ENCODE measurements at regions not wholly inside any gene's neighbourhood (a gene's known extent, or its start where the extent isn't known, plus 50 kb on each side); places are given as distances from the start of the nearest gene placed in this dataset.

GRCh38 chr3:20808864-20809263 is 622.9 kb upstream of the SGO1 start:
- H3K9me3 ChIP-seq (ENCODE audit: control insufficient read depth, insufficient read depth, low read depth, low read length), result no peaks in the 10 kb centered on the region
- no peak overlapping the region for H3K4me3 ChIP-seq (ENCODE audit: low read depth, low read length)
- no peaks in the 10 kb centered on the region for H3K4me1 ChIP-seq (ENCODE audit: control insufficient read depth, insufficient read depth, low read length)
- H3K27ac ChIP-seq (ENCODE audit: extremely low read depth, low read depth, low read length), result no peak overlapping the region
- ChIA-PET POLR2A (no interaction called here), CTCF (no interaction called here)
- no peak for TF ChIP-seq ZNF514 (tag by site-specific recombination; IDR thresholded peaks at IDR 0.05)
- TF ChIP-seq ZNF169 (tag by site-specific recombination; IDR thresholded peaks at IDR 0.05), result no peak
- no peak for TF ChIP-seq ZFP41 (tag by site-specific recombination; IDR thresholded peaks at IDR 0.05; ENCODE audit: borderline replicate concordance)
- TF ChIP-seq GFI1B (tag by site-specific recombination; IDR thresholded peaks at IDR 0.05), result no peak
- TF ChIP-seq ZNF561 (tag by site-specific recombination; IDR thresholded peaks at IDR 0.05; ENCODE audit: borderline replicate concordance), result no peak
- no peaks in the 10 kb centered on the region for H3K36me3 ChIP-seq (ENCODE audit: control insufficient read depth in 2 of 2, insufficient read depth in 1 of 2, low read length in 2 of 2)

GRCh38 chr3:20798666-20799065 is 612.7 kb upstream of the SGO1 start:
- Histone ChIP-seq H3K9me3 (ENCODE audit: control insufficient read depth, insufficient read depth, low read depth, low read length) (no peaks in the 10 kb centered on the region), H3K36me3 (ENCODE audit: control insufficient read depth in 2 of 2, insufficient read depth in 1 of 2, low read length in 2 of 2) (no peaks in the 10 kb centered on the region), H3K4me1 (ENCODE audit: control insufficient read depth, insufficient read depth, low read length) (no peaks in the 10 kb centered on the region), H3K27ac (ENCODE audit: extremely low read depth, low read depth, low read length) (no peak overlapping the region), H3K4me3 (ENCODE audit: low read depth, low read length) (no peak overlapping the region)
- ChIA-PET POLR2A (no interaction called here), CTCF (no interaction called here)
- no peak for TF ChIP-seq KLF17 (tag by site-specific recombination; IDR thresholded peaks at IDR 0.05)
- no peak for TF ChIP-seq KLF1 (tag by site-specific recombination; IDR thresholded peaks at IDR 0.05)
- no peak for TF ChIP-seq ZNF704 (tag by site-specific recombination; IDR thresholded peaks at IDR 0.05)
- TF ChIP-seq ZIC2 (tag by site-specific recombination; IDR thresholded peaks at IDR 0.05), result no peak
- TF ChIP-seq GLI4 (tag by site-specific recombination; IDR thresholded peaks at IDR 0.05), result no peak
- TF ChIP-seq ZNF155 (tag by site-specific recombination; IDR thresholded peaks at IDR 0.05), result no peak
- TF ChIP-seq ZNF792 (tag by site-specific recombination; IDR thresholded peaks at IDR 0.05), result no peak

- no peak overlapping the region for H3K27ac ChIP-seq (ENCODE audit: extremely low read depth, low read depth, low read length)
- no peaks in the 10 kb centered on the region for H3K36me3 ChIP-seq (ENCODE audit: control insufficient read depth in 2 of 2, insufficient read depth in 1 of 2, low read length in 2 of 2)
- ChIA-PET POLR2A (no interaction called here), CTCF (no interaction called here)
- TF ChIP-seq ZNF624 (tag by site-specific recombination; IDR thresholded peaks at IDR 0.05) (no peak), IKZF3 (tag by site-specific recombination; IDR thresholded peaks at IDR 0.05) (no peak), PATZ1 (tag by site-specific recombination; IDR thresholded peaks at IDR 0.05) (no peak), ZNF211 (tag by site-specific recombination; IDR thresholded peaks at IDR 0.05; ENCODE audit: low read depth) (no peak), ZNF114 (tag by site-specific recombination; IDR thresholded peaks at IDR 0.05) (no peak), REST (tag by site-specific recombination; IDR thresholded peaks at IDR 0.05) (no peak), ZNF37A (tag by site-specific recombination; IDR thresholded peaks at IDR 0.05) (no peak), HOXC10 (CRISPR knock-in tag; IDR thresholded peaks at IDR 0.05) (no peak), ZNF394 (tag by site-specific recombination; IDR thresholded peaks at IDR 0.05; ENCODE audit: borderline replicate concordance) (no peak), ZEB2 (tag by site-specific recombination; IDR thresholded peaks at IDR 0.05) (no peak), ZSCAN16 (tag by site-specific recombination; IDR thresholded peaks at IDR 0.05) (no peak)
- no peaks in the 10 kb centered on the region for H3K4me1 ChIP-seq (ENCODE audit: control insufficient read depth, insufficient read depth, low read length)
- H3K4me3 ChIP-seq (ENCODE audit: low read depth, low read length), result no peak overlapping the region
- no peaks in the 10 kb centered on the region for H3K9me3 ChIP-seq (ENCODE audit: control insufficient read depth, insufficient read depth, low read depth, low read length)
These were observed 601.0 kb upstream of the SGO1 start for GRCh38 chr3:20787005-20787404.
